ENCODE measurements at regions not wholly inside any gene's neighbourhood (a gene's known extent, or its start where the extent isn't known, plus 50 kb on each side); places are given as distances from the start of the nearest gene placed in this dataset.
A peak's percentile ranks its signal among the peaks of the same experiment; 100 is the strongest.

DNA sequence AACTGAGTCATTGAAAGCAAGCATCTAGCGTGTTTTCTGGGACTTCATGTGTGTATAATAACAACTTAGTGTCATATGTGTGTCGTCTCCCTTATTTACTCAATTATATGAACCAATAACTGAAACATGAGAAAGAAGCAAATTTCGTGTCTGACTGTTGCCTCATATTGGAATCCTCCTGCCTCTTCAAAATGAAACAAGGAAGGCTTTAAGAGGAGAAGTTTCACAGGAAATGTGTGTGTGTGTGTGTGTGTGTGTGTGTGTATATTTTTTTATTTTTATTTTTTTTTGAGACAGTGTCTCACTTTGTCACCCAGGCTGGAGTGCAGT, 145.8 kb upstream of the SFRP2 start:
- no peaks in the 10 kb centered on the region for H3K27me3 ChIP-seq (ENCODE audit: control insufficient read depth in 3 of 3, insufficient read depth in 3 of 3, low read length in 2 of 3)
- DNase-seq: peak in 2 of 3 donors; percentile 4 to 21
- H3K4me3 ChIP-seq: no peak overlapping the region
- peaks cover 0 to 2% (median 0%) of the 10 kb centered on the region in 4 donors for H3K9me3 ChIP-seq (ENCODE audit: control insufficient read depth in 4 of 4, insufficient read depth in 3 of 4, low read length in 3 of 4)
- TF ChIP-seq, protein P1, sequence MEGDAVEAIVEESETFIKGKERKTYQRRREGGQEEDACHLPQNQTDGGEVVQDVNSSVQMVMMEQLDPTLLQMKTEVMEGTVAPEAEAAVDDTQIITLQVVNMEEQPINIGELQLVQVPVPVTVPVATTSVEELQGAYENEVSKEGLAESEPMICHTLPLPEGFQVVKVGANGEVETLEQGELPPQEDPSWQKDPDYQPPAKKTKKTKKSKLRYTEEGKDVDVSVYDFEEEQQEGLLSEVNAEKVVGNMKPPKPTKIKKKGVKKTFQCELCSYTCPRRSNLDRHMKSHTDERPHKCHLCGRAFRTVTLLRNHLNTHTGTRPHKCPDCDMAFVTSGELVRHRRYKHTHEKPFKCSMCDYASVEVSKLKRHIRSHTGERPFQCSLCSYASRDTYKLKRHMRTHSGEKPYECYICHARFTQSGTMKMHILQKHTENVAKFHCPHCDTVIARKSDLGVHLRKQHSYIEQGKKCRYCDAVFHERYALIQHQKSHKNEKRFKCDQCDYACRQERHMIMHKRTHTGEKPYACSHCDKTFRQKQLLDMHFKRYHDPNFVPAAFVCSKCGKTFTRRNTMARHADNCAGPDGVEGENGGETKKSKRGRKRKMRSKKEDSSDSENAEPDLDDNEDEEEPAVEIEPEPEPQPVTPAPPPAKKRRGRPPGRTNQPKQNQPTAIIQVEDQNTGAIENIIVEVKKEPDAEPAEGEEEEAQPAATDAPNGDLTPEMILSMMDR (IDR thresholded peaks at IDR 0.05; ENCODE audit: control extremely low read depth, extremely low read depth): no peak
- no peaks in the 10 kb centered on the region for H3K36me3 ChIP-seq (ENCODE audit: control insufficient read depth in 4 of 4, insufficient read depth in 4 of 4, low read length in 4 of 4)
- H3K9ac ChIP-seq (ENCODE audit: insufficient read depth in 1 of 2, low read length in 2 of 2): no peak overlapping the region
- no peak for ATAC-seq (ENCODE audit: insufficient read depth, low FRiP score)
- no peak overlapping the region for H3K27ac ChIP-seq (ENCODE audit: low read depth in 1 of 2, low read length in 1 of 2)
- peaks cover 0 to 8% (median 4%) of the 10 kb centered on the region in 5 donors for H3K4me1 ChIP-seq (ENCODE audit: control insufficient read depth in 5 of 5, insufficient read depth in 5 of 5, low read length in 5 of 5)
- 61 to 65% methylated on average over 3 of the region's 3 CpGs for WGBS, 2 donors

DNA sequence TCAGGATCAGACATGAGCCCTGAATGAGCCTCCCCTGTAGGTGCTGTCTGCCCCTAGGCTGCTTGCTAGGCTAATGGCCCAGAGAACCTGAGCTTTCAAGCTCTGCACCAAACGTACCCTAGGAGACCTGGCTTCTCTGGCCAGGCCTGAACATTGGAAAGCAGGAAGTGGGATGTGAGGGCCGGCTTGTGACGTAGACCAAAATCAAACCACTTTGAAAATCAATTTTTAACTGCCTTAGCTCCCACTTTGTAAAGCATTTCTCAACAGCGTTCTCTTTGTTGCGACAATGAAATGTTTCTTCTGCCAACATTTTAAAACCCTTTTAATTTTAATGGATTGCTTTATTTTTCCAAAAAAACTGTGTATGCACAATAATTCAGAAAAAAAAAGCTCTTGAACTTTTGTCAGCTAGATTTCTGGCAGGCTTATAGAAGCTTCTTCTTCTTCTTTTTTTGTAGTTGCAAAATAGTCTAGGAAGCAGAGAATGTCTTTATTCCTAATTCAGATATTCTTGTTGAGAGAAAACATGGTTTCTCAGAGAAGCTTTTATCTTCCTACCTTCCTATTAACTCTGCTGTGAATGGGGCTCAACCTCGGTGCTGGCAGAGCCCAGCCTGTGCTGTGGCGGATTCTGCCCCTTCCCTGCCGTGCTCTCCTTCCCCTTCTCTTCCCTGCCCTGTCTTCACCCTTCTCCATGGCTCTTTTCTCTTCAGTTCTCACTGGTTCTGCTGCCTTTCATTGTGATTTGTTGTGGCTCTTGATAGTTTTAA, 145.2 kb upstream of the SFRP2 start:
- no peaks in the 10 kb centered on the region for H3K36me3 ChIP-seq (ENCODE audit: control insufficient read depth in 4 of 4, insufficient read depth in 4 of 4, low read length in 4 of 4)
- H3K9me3 ChIP-seq (ENCODE audit: control insufficient read depth in 4 of 4, insufficient read depth in 3 of 4, low read length in 3 of 4): peaks cover 0 to 2% (median 0%) of the 10 kb centered on the region in 4 donors
- whole genome bisulfite sequencing, 2 donors: 64 to 66% methylated on average over 8 of the region's 8 CpGs
- H3K9ac ChIP-seq (ENCODE audit: insufficient read depth in 1 of 2, low read length in 2 of 2): no peak overlapping the region
- peak in 2 of 3 donors; percentile 34 to 64 for DNase-seq
- ATAC-seq (ENCODE audit: insufficient read depth, low FRiP score): no peak
- H3K27ac ChIP-seq (ENCODE audit: low read depth in 1 of 2, low read length in 1 of 2): peak overlapping the region in 1 of 2 donors; percentile 67
- TF ChIP-seq, protein P1 (IDR thresholded peaks at IDR 0.05; ENCODE audit: control extremely low read depth, extremely low read depth): no peak
- no peak overlapping the region for H3K4me3 ChIP-seq
- H3K27me3 ChIP-seq (ENCODE audit: control insufficient read depth in 3 of 3, insufficient read depth in 3 of 3, low read length in 2 of 3): no peaks in the 10 kb centered on the region
- H3K4me1 ChIP-seq (ENCODE audit: control insufficient read depth in 5 of 5, insufficient read depth in 5 of 5, low read length in 5 of 5): peaks cover 0 to 8% (median 4%) of the 10 kb centered on the region in 5 donors

DNA sequence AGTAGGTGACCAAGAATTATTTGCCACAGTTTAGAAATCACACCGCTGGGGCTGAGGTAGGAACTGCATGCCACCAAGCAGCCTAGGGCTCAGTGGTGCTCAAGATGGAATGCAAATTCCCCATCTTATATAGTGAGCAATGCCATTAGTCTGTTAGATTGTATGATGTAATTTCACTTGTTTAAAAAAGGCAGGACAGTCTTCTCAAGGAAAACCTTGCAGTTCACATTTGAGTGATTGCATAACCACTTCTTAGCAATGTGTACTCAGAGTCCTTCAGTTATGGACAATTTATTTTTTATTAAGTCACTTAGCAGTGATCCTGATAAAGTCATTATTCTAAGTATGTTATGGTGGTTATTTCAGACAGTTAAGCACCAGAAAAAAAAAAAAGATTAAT, 142.9 kb upstream of the SFRP2 start:
- TF ChIP-seq, protein P1 (IDR thresholded peaks at IDR 0.05; ENCODE audit: control extremely low read depth, extremely low read depth): no peak
- ATAC-seq (ENCODE audit: insufficient read depth, low FRiP score) (peak; percentile 77), DNase-seq (peak in 2 of 3 donors; percentile 5 to 17)
- H3K9ac ChIP-seq (ENCODE audit: insufficient read depth in 1 of 2, low read length in 2 of 2): no peak overlapping the region
- H3K36me3 ChIP-seq (ENCODE audit: control insufficient read depth in 4 of 4, insufficient read depth in 4 of 4, low read length in 4 of 4): no peaks in the 10 kb centered on the region
- 53 to 88% methylated on average over 1 of the region's 1 CpG for WGBS, 2 donors
- no peaks in the 10 kb centered on the region for H3K27me3 ChIP-seq (ENCODE audit: control insufficient read depth in 3 of 3, insufficient read depth in 3 of 3, low read length in 2 of 3)
- no peak overlapping the region for H3K27ac ChIP-seq (ENCODE audit: low read depth in 1 of 2, low read length in 1 of 2)
- no peak overlapping the region for H3K4me3 ChIP-seq
- peaks cover 0 to 2% (median 0%) of the 10 kb centered on the region in 4 donors for H3K9me3 ChIP-seq (ENCODE audit: control insufficient read depth in 4 of 4, insufficient read depth in 3 of 4, low read length in 3 of 4)
- peaks cover 0 to 8% (median 4%) of the 10 kb centered on the region in 5 donors for H3K4me1 ChIP-seq (ENCODE audit: control insufficient read depth in 5 of 5, insufficient read depth in 5 of 5, low read length in 5 of 5)
